ENCODE measurements at regions not wholly inside any gene's neighbourhood (a gene's known extent, or its start where the extent isn't known, plus 50 kb on each side); places are given as distances from the start of the nearest gene placed in this dataset.

- H3K9ac ChIP-seq = no peak overlapping the region
- no peaks in the 10 kb centered on the region for H3K9me3 ChIP-seq
- no peaks in the 10 kb centered on the region for H4K20me1 ChIP-seq (ENCODE audit: insufficient read depth)
- no peaks in the 10 kb centered on the region for H3K36me3 ChIP-seq (replicated peaks in 1 of 2; ENCODE audit: control insufficient read depth in 1 of 2, insufficient read depth in 2 of 2, low read length in 1 of 2)
- no peaks in the 10 kb centered on the region for H3K79me2 ChIP-seq (ENCODE audit: insufficient read depth)
- no peak overlapping the region for H3K4me2 ChIP-seq
- H3F3A ChIP-seq (replicated peaks; ENCODE audit: insufficient read depth) = no peaks in the 10 kb centered on the region
- TF ChIP-seq GATA2 (CRISPR knock-in tag; IDR thresholded peaks at IDR 0.05) = no peak
- no peak for TF ChIP-seq RAD21 (IDR thresholded peaks at IDR 0.05; ENCODE audit: low read length)
- TF ChIP-seq MXI1 (IDR thresholded peaks at IDR 0.05; ENCODE audit: low read depth, low read length) = no peak
- TF ChIP-seq GABPA (IDR thresholded peaks at IDR 0.05; ENCODE audit: low read depth) = no peak
- TF ChIP-seq USF1 (IDR thresholded peaks at IDR 0.05; ENCODE audit: borderline replicate concordance, low read depth) = no peak
- H2AFZ ChIP-seq (ENCODE audit: low read depth) = no peak overlapping the region
- no peaks in the 10 kb centered on the region for H3K27me3 ChIP-seq (ENCODE audit: insufficient read depth)
- no peak for DNase-seq
- H3K4me1 ChIP-seq (ENCODE audit: control insufficient read depth in 1 of 2, insufficient read depth in 2 of 2, low read depth in 1 of 2, low read length in 1 of 2) = no peaks in the 10 kb centered on the region
- no peak overlapping the region for H3K27ac ChIP-seq (ENCODE audit: low read depth in 2 of 2, low read length in 1 of 2)
- no peak overlapping the region for H3K4me3 ChIP-seq (ENCODE audit: low read depth in 2 of 2, low read length in 1 of 2)
- POLR2A ChIA-PET = no interaction called here
- CTCF ChIA-PET = no interaction called here
- H3K9me2 ChIP-seq = no peaks in the 10 kb centered on the region
- 0% methylated on average over 2 of the region's 2 CpGs for WGBS (ENCODE audit: low lambda C conversion rate)
Observed at GRCh38 chr14:97719931-97720330, 922.7 kb downstream of the VRK1 start.

GRCh38 chr14:97723351-97723750 is 926.2 kb downstream of the VRK1 start:
- POLR2A ChIA-PET = no interaction called here
- H4K20me1 ChIP-seq (ENCODE audit: insufficient read depth) = no peaks in the 10 kb centered on the region
- no peaks in the 10 kb centered on the region for H3K79me2 ChIP-seq (ENCODE audit: insufficient read depth)
- H3K4me1 ChIP-seq (ENCODE audit: control insufficient read depth in 1 of 2, insufficient read depth in 2 of 2, low read depth in 1 of 2, low read length in 1 of 2) = no peaks in the 10 kb centered on the region
- no peak overlapping the region for H3K9ac ChIP-seq
- no peaks in the 10 kb centered on the region for H3K36me3 ChIP-seq (replicated peaks in 1 of 2; ENCODE audit: control insufficient read depth in 1 of 2, insufficient read depth in 2 of 2, low read length in 1 of 2)
- H3K9me3 ChIP-seq = no peaks in the 10 kb centered on the region
- H3K9me2 ChIP-seq = no peaks in the 10 kb centered on the region
- H3K27me3 ChIP-seq (ENCODE audit: insufficient read depth) = no peaks in the 10 kb centered on the region
- no peak for TF ChIP-seq TAF1 (IDR thresholded peaks at IDR 0.05; ENCODE audit: borderline replicate concordance, low read depth, low read length)
- TF ChIP-seq FOXM1 (IDR thresholded peaks at IDR 0.05; ENCODE audit: low read depth) = no peak
- TF ChIP-seq FOSL2 (IDR thresholded peaks at IDR 0.05; ENCODE audit: borderline replicate concordance, low read depth) = no peak
- TF ChIP-seq GATA2 (CRISPR knock-in tag; IDR thresholded peaks at IDR 0.05) = no peak
- no peak for TF ChIP-seq PBX3 (IDR thresholded peaks at IDR 0.05)
- TF ChIP-seq USF1 (IDR thresholded peaks at IDR 0.05; ENCODE audit: borderline replicate concordance, low read depth) = no peak
- TF ChIP-seq RFX5 (IDR thresholded peaks at IDR 0.05; ENCODE audit: low read length) = no peak
- TF ChIP-seq CHD2 (IDR thresholded peaks at IDR 0.05; ENCODE audit: low read length, partially characterized antibody) = no peak
- TF ChIP-seq TEAD4 (IDR thresholded peaks at IDR 0.05; ENCODE audit: borderline replicate concordance, insufficient read depth) = no peak
- no peak for TF ChIP-seq MEF2A (IDR thresholded peaks at IDR 0.05; ENCODE audit: borderline replicate concordance, low read depth)
- no peak for TF ChIP-seq FOXJ3 (CRISPR knock-in tag; IDR thresholded peaks at IDR 0.05)
- TF ChIP-seq RXRA (IDR thresholded peaks at IDR 0.05; ENCODE audit: borderline replicate concordance, low read depth) = no peak
- no peak for TF ChIP-seq GABPA (IDR thresholded peaks at IDR 0.05; ENCODE audit: low read depth)
- TF ChIP-seq NRF1 (IDR thresholded peaks at IDR 0.05; ENCODE audit: low read depth, low read length) = no peak
- no peak for TF ChIP-seq RCOR1 (IDR thresholded peaks at IDR 0.05; ENCODE audit: low read length)
- TF ChIP-seq MXI1 (IDR thresholded peaks at IDR 0.05; ENCODE audit: low read depth, low read length) = no peak
- TF ChIP-seq YY1 (IDR thresholded peaks at IDR 0.05; ENCODE audit: low read depth) = no peak
- CTCF ChIA-PET = no interaction called here
- H3F3A ChIP-seq (replicated peaks; ENCODE audit: insufficient read depth) = no peaks in the 10 kb centered on the region
- H3K27ac ChIP-seq (ENCODE audit: low read depth in 2 of 2, low read length in 1 of 2) = no peak overlapping the region
- H3K4me3 ChIP-seq (ENCODE audit: low read depth in 2 of 2, low read length in 1 of 2) = no peak overlapping the region
- no peak overlapping the region for H3K4me2 ChIP-seq
- WGBS (ENCODE audit: low lambda C conversion rate) = 11% methylated on average over 6 of the region's 6 CpGs
- H2AFZ ChIP-seq (ENCODE audit: low read depth) = no peak overlapping the region
- no peak for DNase-seq

Measured in SK-N-SH (cell line).